NCI-H446 (cell line): ENCODE measurements at regions not wholly inside any gene's neighbourhood (a gene's known extent, or its start where the extent isn't known, plus 50 kb on each side); places are given as distances from the start of the nearest gene placed in this dataset.
"Not testable (repeated sequence)": the region's sequence is repeated elsewhere in the genome, so short reads cannot be mapped to it uniquely, and the experiment has no call there.

Experiments used
- DNase-seq, 2 experiments: peaks; one replicate each; lab custom pipeline; 2025; lab: John Stamatoyannopoulos, UW

DNA sequence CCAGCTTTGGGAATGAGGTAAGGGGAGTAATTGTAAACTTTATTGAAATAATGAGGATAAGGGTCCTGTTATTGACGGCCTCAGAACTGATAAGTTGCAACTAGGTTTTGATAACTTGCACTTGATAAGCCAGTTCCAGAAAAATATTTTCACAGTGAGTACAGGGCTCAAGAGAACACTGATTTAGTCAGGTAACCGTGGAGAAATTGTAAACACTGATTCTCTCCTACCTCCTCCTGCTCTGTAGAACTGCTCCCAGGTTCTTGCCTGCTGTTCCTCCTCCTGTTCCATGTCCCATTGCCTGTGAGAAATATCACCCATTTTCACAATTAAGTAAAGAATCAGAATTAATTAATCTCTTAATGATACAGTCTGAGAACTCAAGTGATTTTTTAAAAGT lies 55.0 kb upstream of the CXXC4 start:
- no peak for DNase-seq

DNA sequence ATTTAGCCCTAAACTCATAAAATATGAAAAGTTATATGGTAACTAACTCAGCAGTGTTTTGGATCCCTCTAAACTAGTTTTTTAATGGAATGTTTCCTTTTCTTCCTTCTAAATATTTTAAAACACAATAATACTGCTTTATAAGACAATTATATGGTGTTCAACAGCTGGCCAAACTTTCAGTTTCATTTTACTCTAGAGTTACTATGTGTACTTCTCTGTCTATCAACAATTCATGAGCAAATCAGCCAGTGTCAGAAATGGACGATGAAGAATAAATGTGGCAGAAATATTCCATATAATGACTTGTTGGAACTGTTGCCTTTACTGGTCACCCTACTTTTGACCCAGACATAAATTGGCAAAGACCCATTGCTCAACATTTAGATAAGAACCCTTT lies 64.8 kb upstream of the CXXC4 start:
- no peak for DNase-seq

DNA sequence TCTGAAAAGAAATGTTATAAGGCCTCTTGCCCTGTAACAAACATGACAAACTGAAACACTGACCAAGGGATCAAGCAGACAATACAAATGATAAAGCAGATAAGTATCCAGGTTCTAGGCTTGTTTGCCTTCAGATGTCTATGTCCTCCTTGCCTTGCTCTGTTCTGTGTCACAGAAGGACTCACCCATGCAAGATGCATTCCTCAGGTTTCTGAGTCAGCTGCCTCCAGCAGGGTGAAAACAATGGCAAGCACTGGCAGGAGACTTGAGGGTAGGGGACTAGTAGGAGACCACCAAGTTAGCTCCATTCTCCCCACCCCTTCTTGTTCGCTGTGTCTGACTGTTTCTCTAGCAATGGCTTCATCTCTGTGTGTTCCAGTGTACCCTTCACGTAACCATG lies 76.6 kb upstream of the CXXC4 start:
- DNase-seq: no peak

DNA sequence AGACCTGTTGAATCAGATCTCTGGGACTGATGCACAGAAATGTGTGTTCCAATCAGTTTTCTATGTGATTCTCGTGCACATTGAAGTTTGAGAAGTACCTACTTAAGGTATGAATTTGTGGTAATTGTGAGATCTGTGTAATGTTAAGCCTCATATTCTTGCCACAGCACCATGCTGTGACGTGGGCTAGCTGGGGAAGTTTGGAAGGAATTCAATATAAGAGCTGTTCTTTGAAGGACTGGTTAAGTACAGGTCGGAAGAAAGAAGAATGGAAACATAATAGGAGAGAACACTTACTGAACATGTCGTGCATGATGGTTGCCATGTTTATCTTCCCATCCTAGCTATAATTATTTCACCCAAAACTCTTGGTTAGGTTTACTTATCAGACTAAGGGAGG lies 79.7 kb upstream of the CXXC4 start:
- no peak for DNase-seq

DNA sequence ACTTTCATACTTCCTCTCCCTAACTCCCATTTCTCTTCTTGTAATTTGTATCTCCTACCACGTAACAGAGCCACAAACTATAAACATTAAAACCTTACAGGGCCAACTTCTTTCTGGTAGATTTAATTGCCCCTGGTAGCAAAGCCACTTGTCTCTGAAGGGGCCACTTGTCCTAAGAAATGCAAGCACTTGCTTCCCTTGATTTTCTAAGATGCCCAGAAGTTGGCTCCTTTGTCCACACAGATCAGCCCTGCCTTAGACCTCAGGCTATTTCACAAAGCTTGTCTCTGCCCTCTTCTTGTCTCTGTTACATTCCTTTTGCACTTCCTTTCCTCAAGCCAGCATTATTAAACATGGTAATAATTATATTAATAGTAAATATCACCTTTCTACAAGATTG lies 80.6 kb upstream of the CXXC4 start:
- DNase-seq: no peak

DNA sequence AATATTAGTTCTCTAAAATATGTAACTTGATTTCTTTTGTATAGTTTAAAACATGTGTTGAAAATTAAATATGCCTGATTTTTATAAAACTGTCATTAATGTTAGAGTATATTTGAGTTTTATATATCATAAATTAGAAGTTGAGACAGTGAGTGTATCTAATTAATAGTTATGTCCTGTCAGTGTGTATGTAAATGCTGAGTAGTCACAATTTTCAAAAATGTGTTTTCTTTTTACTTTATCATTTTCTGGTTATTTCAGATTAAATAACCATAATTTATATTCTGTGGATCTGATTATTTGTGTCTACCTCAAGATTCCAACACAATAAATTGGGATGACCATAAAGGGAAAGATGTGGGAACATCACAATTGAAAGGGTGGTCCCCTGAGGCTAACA lies 82.7 kb upstream of the CXXC4 start:
- DNase-seq: no peak

DNA sequence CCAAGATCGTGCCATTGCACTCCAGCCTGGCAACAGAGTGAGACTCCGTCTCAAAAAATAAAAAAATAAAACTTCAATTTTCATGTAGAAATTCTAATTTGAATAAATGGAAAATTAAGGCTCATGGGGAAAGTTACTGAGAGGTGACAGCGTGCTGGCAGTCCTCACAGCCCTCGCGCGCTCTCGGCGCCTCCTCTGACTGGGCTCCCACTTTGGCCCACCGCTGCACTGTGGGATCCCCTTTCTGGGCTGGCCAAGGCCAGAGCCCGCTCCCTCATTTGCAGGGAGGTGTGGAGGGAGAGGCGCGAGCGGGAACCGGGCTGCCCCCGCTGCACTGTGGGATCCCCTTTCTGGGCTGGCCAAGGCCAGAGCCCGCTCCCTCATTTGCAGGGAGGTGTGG lies 86.8 kb upstream of the CXXC4 start:
- DNase-seq: not testable (repeated sequence)

DNA sequence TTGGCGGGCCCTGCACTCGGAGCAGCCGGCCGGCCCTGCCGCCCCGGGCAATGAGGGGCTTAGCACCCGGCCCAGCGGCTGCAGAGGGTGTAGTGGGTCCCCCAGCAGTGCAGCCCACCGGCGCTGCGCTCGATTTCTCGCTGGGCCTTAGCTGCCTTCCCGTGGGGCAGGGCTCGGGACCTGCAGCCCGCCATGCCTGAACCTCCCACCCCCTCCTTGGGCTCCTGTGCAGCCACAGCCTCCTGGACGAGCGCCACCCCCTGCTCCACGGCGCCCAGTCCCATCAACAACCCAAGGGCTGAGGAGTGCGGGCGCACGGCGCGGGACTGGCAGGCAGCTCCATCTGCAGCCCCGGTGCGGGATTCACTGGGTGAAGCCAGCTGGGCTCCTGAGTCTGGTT lies 87.4 kb upstream of the CXXC4 start:
- DNase-seq: not testable (repeated sequence)

DNA sequence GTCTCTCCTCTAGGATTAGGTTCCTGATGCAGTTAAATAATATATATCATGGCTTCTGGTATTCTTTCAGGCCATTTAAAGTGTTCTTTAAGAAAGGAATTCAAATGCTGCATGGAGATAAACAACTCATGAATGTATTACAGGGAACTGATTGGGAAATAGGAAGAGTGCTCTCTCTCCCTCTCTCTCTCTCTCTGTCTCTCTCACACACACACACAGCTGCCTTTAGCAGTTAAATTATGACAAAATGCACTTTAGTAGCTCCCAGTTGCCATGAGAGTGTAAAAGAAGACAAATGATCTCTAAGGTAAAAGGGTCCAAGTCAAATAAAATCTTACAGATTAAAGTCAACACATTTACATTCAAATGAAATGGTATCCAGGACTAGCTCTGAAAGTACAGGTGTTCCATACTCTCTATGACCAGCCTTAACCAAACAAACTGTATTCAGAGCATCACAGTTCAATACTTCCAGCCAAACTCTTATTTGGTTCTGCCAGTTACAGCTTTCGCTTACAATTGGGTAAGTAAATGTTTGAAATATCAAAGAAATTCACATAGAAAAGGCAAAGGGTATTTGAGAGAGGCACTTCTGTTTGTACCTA lies 94.7 kb upstream of the CXXC4 start:
- DNase-seq: no peak

DNA sequence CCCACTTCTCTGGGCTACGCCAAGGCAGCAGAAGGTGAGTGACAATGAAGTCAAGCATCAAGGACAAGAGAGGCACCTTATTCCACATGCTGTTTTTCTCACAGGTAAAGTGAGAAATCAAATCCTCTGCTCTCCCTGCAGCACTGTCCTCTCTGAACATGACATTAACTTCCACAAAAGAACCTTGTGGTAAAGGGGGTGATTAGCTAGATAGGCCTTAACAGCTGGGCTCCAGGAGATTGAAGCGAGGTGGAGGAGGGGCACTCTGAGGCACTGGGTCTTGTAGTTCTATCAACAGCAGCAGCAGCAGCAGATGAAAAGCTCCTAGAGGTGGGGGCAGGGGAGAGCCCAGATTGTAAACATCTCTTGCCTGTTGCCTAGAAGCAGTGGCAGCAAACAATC lies 96.8 kb upstream of the CXXC4 start:
- DNase-seq: no peak

DNA sequence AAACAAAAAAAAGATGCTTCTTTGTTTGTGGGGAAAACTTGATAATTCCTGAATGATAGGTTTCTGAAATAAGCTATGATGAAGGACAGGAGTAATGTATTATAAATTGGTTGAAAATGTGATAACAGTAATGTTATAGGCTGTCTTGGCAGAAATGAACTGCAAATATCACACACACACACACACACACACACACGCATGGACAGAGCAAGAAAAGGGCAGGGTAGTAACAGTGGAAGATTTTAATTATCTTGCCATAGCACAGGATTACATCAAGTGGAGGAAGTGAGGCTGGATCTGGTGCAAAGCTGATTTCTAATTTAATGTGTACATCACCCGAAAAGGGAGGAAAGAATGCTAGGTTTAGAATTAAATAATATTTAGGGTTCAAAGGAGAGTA lies 97.5 kb upstream of the CXXC4 start:
- no peak for DNase-seq

DNA sequence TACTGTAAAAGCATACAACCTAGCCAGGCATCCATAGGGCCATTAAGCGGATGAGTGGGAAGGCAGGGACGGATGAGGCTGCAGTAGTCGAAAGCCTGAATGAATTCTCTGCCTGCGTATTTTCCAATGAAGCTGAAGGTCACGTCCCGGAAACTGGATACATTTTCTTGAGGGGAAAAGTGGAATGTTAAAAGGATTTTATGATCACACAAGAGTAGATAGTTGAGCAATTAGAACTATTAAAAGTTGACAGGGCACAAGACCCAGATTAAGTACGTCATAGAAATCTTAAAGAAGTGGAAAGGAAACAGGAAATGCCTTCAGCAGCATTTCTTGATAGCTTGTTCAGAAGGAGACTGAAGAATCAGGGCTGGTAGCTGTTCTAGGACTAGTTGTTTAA lies 98.3 kb upstream of the CXXC4 start:
- DNase-seq: no peak

DNA sequence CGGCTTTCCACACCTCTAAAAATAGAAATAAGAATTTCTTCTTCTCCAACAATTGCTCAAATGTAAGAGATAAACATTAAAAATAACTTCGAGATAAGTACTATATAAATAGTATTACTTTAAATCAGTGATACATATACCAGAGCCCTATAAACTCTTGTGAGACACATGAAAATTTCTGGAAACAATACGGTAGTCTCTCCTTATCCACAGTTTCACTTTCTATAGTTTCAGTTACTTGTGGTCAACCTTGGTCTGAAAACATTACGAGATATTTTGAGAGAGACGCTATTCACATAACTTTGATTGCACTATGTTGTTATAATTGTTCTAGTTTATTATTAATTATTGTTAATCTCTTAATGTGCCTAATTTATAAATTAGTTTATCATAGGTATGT lies 101.5 kb upstream of the CXXC4 start:
- no peak for DNase-seq

DNA sequence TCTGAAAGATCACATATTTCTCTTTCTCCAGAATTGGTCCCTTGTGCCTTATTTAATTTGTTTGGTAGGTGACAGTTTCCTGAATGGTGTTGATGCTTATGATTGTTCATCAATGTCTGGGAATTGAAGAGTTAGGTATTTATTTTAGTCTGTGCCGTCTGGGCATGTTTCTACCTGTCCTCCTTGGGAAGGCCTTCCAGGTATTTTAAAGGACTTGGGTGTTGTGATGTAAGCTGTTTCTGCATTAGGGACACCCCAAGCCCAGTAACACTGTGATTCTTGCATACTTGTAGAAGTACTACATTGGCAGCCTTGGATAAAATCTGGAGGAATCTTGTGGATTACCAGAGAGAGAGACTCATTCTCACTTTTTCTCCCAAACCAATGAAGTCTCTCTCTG lies 120.8 kb upstream of the CXXC4 start:
- no peak for DNase-seq

DNA sequence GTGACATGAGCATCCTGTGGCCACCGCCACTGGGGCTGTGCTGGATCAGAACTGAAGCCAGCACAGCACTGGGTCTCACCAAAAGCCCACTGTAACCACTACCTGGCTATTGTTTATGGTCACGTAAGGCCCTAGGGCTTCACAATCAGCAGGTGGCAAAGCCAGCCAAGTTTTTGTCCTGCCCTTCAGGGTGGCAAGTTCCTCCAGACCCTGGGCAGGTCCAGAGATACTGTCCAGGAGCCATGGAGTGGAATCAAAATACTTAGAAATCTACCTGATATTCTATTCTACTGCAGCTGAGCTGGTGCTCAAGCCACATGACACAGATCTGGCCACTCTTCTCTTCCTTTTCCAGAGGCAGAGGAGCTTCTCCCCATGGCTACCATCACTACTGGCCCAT lies 121.2 kb upstream of the CXXC4 start:
- no peak for DNase-seq

DNA sequence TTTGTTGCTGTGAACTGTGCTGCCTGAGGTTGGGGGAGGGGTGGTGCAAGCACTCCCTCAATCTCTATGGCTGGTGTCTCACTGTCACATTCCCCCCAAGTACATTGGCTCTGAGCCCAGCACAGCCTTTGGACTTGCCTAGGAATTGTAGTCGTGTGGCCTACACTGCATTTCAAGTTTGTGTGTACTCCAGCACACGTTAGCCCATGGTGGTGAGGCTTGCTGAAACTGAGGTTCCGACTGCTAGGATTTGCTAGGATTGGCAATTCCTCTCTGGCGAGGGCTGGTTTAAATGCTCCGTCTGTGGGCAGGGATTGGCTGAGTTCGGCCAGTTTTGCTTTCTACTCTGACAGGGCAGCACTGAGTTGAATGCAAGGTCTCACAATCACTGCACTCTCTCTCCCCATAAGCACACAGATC lies 121.7 kb upstream of the CXXC4 start:
- DNase-seq: no peak

DNA sequence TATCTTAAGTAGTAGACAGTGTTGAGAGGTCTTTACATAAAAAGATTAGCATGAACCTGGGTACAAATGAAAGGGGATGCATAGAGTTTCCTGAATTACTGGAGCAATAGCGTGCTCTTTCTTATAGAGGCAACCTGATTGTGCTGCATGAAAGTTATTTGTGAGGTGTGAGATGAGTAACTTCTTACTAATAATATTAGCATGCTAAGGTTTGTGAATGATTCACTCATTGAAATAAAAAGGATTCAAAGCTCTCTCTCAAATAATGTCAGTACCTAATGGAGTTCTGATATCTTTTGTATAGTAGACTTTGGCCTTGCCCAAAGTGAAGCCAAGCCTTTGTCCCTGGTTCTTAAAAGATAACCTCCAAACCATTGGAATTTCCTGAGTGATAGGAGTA lies 131.0 kb upstream of the CXXC4 start:
- no peak for DNase-seq

DNA sequence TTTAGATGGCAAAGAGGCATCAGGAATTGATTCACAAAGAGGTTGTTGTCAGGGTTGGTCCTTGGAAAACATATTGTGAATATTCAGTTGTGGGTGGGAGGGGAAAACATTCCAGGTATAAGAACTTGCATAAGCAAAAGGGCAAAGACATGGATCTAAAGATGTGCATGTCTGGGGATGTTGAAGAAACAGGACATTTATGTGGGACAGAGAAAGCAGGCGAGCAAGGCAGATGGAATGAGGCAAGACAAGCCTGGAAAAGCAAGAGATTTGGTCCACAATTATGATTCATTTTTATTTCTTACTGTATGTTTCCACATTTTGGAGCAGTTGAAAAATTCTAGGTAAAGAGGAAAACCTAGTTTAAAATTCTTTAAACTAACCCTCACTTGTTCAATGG lies 134.9 kb upstream of the CXXC4 start:
- no peak for DNase-seq

DNA sequence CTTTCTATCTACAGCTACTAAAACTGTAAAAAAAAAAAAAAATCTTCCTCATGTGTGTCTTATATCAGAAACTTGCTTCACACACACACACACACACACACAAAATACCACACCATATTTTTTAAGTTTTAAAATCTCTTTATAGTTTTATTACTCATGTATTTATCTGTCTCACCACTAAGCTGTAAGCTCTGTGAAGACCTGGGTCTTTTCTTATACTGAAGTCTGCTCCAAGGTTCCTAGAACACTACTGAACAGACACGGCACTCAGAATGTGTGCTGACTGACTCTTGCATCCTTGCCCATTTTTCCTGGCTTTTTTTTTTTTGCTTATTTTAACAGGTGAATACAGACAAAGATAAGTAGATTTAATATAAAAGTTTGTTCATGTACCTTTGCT lies 135.6 kb upstream of the CXXC4 start:
- no peak for DNase-seq

DNA sequence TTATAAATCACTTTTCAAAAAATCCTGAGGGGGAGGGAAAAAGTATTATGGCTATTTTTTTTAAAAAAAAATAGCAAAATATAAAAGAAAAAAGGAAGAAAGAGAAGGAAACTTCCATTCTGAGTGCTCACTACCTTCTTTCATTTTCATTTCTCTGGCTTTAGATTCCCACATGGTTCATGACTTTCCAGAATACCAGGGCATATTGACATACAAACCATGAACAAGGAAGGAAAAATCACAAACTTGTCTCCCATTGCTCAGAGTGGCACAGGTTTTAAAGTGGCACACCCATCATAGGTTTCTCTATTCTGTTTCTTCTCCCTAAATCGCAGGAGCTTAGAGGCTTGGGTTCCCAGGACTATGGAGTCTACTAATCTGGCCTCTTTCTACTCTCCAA lies 136.3 kb upstream of the CXXC4 start:
- DNase-seq: no peak

DNA sequence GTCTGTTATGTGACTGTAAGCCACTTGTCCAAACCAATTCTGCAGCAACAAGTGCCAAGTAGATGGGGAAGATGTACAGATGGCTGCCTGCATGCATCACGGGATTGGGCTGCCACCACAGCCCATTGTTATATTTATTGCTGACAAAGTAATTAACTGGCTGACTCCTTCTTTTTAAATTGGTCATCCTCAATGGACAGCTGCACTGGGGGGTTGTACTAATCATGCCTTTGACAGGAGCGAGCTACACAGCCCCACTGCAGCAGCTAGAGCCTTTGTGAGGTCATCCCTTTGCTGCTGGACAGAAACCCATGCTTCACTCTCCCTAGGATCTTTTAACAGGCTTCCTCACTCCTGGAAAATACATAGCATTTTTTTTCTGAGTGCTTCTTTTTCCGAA lies 146.7 kb upstream of the CXXC4 start:
- peak in 1 of 2 experiments; percentile 8 for DNase-seq

DNA sequence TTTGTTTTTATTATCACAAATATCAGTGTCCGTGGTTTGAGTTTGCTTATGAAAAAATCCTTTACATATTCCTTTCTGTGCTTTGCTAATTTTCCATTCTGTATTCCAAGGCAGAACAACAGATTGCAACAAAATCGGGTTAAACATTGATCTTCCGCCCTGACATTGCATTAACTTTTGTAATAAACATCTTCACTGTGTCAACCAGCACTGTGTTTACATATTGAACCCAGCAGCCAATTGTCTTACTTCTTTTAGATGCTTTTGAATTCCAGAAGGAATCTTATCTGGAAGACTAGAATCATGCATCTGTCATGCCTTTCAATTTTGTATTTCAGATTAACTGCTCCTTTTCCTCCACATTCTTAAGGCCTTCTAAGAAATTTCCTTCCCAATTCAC lies 147.8 kb upstream of the CXXC4 start:
- no peak for DNase-seq

DNA sequence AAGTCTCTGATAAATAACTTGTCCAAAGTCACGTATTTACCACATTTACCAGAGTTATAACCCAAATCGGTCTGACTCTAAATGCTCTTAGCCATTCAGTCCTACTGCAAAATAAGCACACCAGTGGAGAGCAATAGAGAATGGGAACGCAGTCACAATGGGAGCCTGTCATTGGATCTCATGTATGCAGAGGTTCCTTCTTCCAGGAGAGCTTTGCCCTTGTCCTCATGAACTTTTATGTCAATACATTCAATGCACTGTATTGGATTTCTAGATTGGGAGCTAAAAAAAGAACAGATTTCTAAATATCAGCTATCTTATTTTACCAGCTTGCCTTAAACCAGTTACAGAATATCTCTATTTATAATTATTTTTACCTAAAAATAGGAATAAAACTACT lies 149.1 kb upstream of the CXXC4 start:
- DNase-seq: no peak

DNA sequence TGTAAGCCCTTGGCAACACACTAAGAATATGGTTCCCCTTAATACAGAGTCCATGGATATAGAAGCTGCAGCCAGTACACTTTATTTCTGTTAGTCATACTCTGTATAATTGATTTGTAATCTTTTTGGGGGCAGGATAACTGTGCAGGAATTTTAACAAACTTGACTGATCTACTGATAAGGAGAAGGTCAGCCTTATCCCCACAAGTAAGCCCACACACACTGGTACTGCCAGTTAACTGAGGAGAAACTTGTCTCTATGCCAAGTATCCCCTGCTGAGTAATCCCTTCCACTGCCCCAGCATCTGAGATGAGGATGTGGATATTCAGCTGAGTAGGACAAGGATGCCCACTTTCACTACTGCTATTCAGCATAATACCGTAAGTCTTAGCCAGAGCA lies 154.9 kb upstream of the CXXC4 start:
- DNase-seq: no peak

DNA sequence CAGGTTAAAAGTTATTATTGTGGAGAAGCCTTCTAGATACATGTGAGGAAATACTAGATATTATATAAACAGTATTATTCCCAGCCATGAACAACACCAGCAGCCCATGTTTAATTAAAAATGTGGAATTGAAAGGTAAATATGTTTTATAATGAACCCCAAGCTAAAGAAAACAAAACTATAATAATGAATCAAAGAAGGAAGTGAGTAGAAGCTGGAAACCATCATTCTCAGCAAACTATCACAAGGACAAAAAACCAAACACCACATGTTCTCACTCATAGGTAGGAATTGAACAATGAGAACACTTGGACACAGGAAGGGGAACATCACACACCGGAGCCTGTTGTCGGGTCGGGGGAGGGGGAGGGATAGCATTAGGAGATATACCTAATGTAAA lies 167.6 kb upstream of the CXXC4 start:
- DNase-seq: not testable (repeated sequence)
